Mononuclear cell (primary cell): ENCODE measurements at regions not wholly inside any gene's neighbourhood (a gene's known extent, or its start where the extent isn't known, plus 50 kb on each side); places are given as distances from the start of the nearest gene placed in this dataset.

ENCODE experiments used
- H3K27me3 ChIP-seq: 2 replicates; pipeline ENCODE4 v1.6.0; 2011; ENCODE audit warnings: low read length, control low read depth; ENCODE audit not compliant: insufficient read depth
- H3K4me1 ChIP-seq: 2 replicates; pipeline ENCODE4 v1.5.1; 2011; ENCODE audit warnings: mild to moderate bottlenecking, low read length, control low read depth; ENCODE audit not compliant: insufficient read depth
- H3K4me3 ChIP-seq: 2 replicates; pipeline ENCODE4 v1.5.1; 2011; ENCODE audit warnings: mild to moderate bottlenecking, low read length, moderate library complexity
- H3K9me3 ChIP-seq: 2 replicates; pipeline ENCODE4 v1.5.1; 2011; ENCODE audit warnings: low read depth, mild to moderate bottlenecking, control low read depth, low read length

DNA sequence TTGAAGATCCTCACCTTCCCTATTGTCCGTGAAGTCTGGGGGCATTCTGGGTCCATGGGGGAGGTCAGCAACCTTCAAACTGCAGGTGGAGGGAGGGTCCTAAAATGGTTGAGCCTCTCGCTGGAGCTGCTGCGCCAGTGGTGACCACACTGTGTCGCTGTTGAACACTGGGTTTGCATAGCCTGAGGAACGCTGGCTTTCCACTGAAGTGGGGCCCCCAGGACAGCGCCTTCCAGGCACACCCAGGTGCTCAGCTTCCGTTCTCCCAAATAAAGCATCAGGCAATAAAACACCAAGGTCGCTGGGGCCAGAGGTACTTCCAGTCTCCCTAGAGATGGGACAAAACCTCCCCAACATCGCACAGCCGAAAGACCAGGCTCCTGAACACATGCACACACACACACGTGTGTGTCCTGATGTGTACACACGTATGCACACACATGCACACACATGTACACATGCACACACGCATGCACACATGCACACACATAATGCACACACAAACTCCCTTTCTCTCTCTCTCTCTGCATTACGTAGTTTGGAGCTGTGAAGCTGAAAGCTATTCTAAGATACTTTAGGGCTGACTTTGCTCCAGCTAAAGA is 120.6 kb downstream of the IRF8 start:
- H3K27me3 ChIP-seq, result peaks cover 12% of the 10 kb centered on the region
- H3K4me3 ChIP-seq, result no peak overlapping the region
- peaks cover 11% of the 10 kb centered on the region for H3K9me3 ChIP-seq
- H3K4me1 ChIP-seq, result peaks cover 16% of the 10 kb centered on the region

DNA sequence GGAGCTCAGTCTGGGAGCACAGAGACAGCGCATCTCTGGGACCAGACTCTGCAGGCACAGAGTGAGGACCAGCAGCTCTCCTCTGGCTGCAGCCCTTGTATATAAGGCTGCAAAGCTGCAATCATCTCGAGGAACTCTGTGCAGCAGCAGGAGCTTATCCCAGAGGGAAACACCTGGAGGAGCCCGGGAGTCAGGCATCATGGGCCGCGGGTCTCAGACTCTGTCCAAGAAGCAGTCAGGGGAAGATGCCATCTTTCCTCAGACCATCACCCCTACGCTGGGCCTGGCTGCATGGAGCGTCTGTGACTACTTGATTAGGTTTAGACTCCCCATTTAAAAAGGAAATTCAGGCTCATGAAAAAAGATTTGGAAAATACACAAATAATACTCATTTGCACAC is 122.0 kb downstream of the IRF8 start:
- Histone ChIP-seq H3K4me3 (no peak overlapping the region), H3K4me1 (peaks cover 16% of the 10 kb centered on the region), H3K27me3 (peaks cover 12% of the 10 kb centered on the region), H3K9me3 (peaks cover 14% of the 10 kb centered on the region)

DNA sequence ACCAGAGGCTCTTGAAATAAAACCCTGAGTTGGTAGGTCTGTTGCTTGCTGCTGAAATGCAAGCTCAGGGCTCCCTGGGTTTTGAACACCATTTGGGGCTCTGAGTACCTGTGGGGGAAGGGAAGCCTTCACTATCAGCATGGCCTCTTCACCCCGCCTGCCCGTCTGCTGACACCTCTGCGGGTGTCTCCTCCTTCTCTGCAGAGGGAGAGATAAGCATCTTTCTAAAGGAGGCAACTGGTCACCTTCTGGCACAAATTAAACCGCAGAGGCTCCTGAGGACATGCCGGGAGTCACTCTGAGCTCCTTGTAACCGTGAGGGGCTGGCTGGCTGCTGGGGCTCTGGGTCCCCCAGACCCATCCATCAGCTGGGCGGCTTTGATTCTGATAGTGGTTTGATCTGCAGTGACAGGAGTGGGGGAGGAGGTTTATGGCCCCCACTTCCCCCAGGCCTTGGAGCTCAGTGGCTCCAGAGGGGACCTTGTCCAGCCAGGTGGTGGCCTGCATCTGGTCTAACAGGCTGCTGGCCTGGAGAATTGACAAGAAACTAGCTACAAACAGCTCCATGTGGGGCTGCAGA is 123.5 kb downstream of the IRF8 start:
- peaks cover 14% of the 10 kb centered on the region for H3K9me3 ChIP-seq
- no peak overlapping the region for H3K4me3 ChIP-seq
- H3K4me1 ChIP-seq, result peaks cover 16% of the 10 kb centered on the region
- H3K27me3 ChIP-seq, result peaks cover 9% of the 10 kb centered on the region

DNA sequence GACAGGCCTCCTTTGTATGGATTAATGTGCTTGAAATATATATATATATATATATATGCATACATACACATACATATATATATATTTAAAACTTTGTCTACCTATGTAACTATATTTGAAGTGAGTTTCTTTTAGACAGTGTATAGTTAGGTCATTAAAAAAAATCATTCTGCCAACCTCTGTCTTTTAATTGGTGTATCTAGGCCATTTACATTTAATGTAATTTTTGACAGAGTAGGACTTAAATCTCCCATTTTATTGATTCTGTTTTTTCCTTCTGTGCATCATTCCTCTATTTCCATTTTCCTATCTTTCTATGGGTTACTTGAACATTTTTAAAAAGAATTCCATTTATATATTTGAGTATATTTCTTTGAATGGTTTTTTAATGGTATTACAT is 125.2 kb downstream of the IRF8 start:
- Histone ChIP-seq H3K4me1 (peaks cover under 1% of the 10 kb centered on the region), H3K9me3 (peaks cover 13% of the 10 kb centered on the region), H3K4me3 (no peak overlapping the region), H3K27me3 (peaks cover 6% of the 10 kb centered on the region)

GRCh38 chr16:86025706-86026105 is 126.7 kb downstream of the IRF8 start:
- Histone ChIP-seq H3K4me1 (no peaks in the 10 kb centered on the region), H3K27me3 (no peaks in the 10 kb centered on the region), H3K4me3 (no peak overlapping the region), H3K9me3 (peaks cover 6% of the 10 kb centered on the region)

DNA sequence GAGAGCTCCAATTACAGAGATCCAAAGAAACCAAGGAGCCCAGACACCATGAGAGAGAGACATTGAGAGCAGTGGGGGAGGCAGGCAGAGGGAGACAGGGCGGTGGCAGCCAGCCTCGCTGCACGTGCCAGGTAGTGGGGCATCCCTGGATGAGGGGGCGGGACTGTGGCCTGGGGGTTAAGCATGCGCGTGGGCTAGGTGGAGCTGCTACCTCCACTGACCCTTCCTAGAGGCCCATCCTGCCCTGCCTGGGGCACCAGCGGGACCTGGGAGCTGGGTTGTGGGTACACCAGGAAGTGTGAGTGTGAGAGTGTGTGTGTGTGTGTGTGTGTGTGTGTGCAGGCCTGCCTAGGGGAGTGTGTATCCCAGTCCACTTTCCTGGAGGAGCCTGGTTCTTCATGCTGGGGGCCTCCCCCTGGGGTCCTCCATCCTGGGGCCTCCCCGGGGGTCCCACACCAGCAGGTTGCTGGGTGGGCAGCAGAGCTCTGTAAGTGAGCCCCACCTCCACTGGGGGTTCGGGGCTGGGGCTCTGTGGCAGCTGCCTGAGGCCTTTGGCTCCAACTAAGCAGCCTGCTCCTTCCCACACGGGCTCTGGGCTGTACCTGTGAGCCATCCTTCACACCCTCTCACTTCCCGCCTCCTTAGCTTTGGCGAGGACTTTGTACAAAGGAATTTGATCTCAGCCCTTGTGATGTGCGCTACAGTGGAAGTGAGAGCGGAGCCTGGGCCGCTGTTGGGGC is 127.4 kb downstream of the IRF8 start:
- Histone ChIP-seq H3K4me3 (no peak overlapping the region), H3K9me3 (peaks cover 6% of the 10 kb centered on the region), H3K4me1 (no peaks in the 10 kb centered on the region), H3K27me3 (no peaks in the 10 kb centered on the region)

DNA sequence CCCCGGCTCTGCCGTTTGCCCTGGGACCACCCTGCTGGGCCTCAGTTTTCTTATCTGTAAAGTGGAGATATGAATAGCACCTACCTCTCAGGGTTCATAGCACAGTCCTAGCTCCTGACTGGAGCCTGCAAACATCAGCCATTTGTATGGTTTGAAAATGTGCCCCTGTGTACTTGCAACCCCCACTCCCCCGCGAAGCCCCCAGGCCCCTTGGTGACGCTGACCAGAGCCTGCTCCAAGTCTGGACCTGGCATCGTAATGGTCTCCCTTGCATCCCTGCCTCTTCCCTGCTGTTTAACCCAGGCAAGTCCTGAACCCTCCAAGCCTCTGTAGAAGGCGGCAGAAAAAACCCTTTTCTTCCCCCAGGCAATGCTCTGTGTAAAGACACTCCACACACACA is 128.0 kb downstream of the IRF8 start:
- Histone ChIP-seq H3K4me1 (no peaks in the 10 kb centered on the region), H3K4me3 (no peak overlapping the region), H3K9me3 (peaks cover 6% of the 10 kb centered on the region), H3K27me3 (no peaks in the 10 kb centered on the region)

DNA sequence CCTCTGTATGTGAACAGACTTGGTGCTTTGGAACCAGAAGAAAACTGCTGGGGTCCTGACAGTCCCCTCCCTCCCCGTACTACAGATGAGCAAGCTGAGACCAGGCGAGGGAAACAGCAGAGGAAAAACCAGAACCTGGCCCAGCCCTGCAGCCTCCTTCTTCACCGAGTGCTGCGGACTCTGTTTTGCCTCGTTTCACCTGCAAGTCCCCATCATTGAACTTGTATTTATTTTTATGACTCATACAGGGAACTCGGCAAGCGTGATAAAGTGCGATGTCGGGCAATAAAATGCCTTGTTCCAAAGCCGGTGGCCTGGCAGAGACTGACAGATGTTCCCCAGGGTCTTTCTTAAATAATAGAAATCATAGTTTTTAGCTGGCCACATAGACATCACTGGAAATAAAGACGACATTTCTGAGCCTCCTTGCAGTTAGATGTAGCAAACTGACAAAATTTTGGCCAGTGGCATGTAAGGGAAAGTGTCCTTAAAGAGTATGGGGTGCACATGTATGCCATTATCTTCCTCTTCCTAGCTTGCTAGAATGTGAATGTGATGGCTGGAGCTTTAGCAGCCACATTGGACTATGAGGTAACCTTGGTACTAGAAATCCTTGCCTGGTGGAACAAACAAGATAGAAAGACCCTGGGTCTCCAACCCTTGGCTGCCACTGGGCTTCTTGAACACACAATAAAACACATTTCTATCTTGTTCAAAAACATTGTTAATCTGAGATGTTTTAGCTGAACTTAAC is 128.6 kb downstream of the IRF8 start:
- Histone ChIP-seq H3K9me3 (peaks cover 6% of the 10 kb centered on the region), H3K27me3 (no peaks in the 10 kb centered on the region), H3K4me3 (no peak overlapping the region), H3K4me1 (no peaks in the 10 kb centered on the region)

DNA sequence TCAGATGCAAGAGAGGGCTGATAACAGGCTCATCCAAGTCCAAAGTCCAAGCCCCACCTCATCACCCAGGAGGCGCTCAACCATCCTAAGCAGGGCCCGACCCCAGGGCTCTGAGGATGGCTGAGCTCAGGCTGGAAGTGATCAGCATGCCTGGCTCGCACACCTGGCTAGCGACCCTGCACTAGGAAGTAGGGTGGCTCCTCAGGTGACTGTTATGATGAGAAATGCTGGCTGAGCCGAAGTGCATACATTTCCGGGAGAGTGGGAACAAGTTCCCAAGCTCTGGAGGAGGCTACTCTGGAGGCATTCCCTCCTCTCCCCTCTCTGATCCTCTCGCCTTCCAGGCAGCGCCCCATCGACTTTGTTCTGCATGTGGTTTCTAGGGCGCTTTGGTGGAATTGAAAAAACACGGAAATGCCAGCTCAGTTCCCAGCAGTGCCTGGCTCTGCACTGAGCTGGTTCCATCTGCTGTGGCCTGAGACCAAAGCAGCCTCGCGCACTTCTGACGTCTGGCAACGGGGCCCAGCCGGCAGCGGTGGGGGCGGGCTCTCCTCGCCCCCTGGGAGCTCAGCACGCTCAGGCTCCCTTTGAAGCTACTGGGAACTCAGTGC is 130.3 kb downstream of the IRF8 start:
- Histone ChIP-seq H3K27me3 (no peaks in the 10 kb centered on the region), H3K4me1 (no peaks in the 10 kb centered on the region), H3K4me3 (no peak overlapping the region), H3K9me3 (peaks cover 6% of the 10 kb centered on the region)

- Histone ChIP-seq H3K27me3 (no peaks in the 10 kb centered on the region), H3K4me3 (no peak overlapping the region), H3K9me3 (no peaks in the 10 kb centered on the region), H3K4me1 (no peaks in the 10 kb centered on the region)
These were observed 131.2 kb downstream of the IRF8 start for GRCh38 chr16:86030116-86030515.

GRCh38 chr16:86031141-86031678 is 132.2 kb downstream of the IRF8 start:
- H3K4me1 ChIP-seq, result no peaks in the 10 kb centered on the region
- no peak overlapping the region for H3K4me3 ChIP-seq
- H3K9me3 ChIP-seq, result no peaks in the 10 kb centered on the region
- H3K27me3 ChIP-seq, result no peaks in the 10 kb centered on the region

DNA sequence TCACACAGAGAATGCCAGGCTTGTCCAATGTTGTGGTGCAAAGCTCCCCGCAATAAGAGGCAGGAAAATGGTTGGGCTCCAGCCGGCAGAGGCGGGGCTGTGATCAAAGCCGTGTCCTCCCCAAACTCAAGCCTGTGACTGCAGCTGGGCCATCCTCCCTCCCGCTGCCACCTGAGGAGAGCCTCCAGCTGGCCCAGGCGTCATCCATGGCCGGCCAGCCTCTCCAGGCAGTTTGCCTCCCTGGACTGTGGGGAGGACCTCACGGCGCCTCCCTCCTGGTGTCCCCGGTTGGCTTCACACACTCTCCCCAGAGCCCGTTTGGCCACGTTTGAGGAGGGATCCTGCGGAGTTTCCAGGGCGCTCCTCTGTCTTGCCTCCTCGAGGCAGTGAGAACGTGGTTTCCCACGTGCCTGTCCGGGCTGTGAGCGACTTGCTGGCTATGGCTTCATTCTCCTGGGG is 134.1 kb downstream of the IRF8 start:
- Histone ChIP-seq H3K27me3 (no peaks in the 10 kb centered on the region), H3K4me1 (no peaks in the 10 kb centered on the region), H3K9me3 (no peaks in the 10 kb centered on the region), H3K4me3 (no peak overlapping the region)

DNA sequence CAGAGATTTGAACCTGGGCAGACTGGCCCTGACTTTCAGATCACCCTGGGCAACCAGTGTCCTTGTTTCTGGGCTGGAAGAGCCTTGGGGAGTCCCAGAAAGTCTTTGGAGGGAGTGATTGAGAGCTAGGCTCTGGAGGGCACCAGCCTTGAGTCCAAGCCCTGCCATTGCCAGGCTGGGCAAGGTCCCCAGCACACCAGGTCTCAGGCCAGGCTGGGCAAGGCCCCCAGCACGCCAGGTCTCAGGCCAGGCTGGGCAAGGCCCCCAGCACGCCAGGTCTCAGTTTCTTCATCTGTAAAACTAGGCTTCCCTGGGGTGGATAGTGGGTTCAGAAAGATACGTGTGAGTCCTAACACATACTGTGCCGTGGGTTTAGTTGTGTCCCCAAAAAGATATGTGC is 135.0 kb downstream of the IRF8 start:
- Histone ChIP-seq H3K27me3 (no peaks in the 10 kb centered on the region), H3K4me3 (no peak overlapping the region), H3K4me1 (no peaks in the 10 kb centered on the region), H3K9me3 (no peaks in the 10 kb centered on the region)

DNA sequence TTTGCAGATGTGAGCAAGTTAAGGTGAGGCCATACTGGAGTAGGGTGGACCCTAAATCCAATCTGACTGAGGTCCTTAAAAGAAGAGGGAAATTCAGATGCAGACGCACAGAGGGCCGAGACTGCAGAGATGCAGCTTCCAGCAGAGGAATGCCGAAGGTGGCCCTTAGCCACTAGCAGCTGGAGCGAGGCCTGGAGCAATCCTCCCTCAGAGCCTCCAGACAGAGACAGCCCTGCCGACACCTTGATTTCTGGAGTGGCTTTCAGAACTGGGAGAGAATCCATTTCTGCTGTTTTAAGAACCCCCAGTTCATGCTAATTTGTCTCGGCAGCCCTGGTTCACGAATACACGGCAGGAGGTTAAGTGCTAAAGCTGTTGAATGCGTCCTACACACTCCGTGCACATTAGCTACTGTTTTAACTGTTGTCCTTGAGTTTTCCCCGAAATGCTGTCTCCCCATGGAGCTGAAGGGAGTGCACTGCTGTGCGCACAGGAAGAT is 135.5 kb downstream of the IRF8 start:
- no peaks in the 10 kb centered on the region for H3K27me3 ChIP-seq
- no peaks in the 10 kb centered on the region for H3K4me1 ChIP-seq
- no peaks in the 10 kb centered on the region for H3K9me3 ChIP-seq
- no peak overlapping the region for H3K4me3 ChIP-seq
